CD4-positive, alpha-beta T cell (primary cell): ENCODE measurements at regions not wholly inside any gene's neighbourhood (a gene's known extent, or its start where the extent isn't known, plus 50 kb on each side); places are given as distances from the start of the nearest gene placed in this dataset.

Experiments
- ATAC-seq: fragments of 200-7000 bp; cut with Tn5 transposase; one replicate; pipeline ENCODE4 v1.10.0; 2022; ENCODE audit warnings: mild to moderate bottlenecking; ENCODE audit not compliant: poor library complexity
- CTCF ChIA-PET: fragments of 350-600 bp; sonication (Branson Sonifier 250); formaldehyde crosslinking; loops from one replicate; lab custom pipeline; 2021; ENCODE audit warnings: antibody characterized with exemption, inconsistent platforms; lab: Charles Lee
- POLR2A ChIA-PET: fragments of 350-600 bp; sonication (Branson Sonifier 250); formaldehyde crosslinking; loops from one replicate; lab custom pipeline; 2021; ENCODE audit warnings: antibody characterized with exemption, inconsistent platforms; lab: Charles Lee
- DNase-seq, 14 experiments: peaks; one replicate each; pipeline ENCODE4 v3.0.0-alpha.2; 2013 to 2020; ENCODE audit warnings: mixed read lengths in 2 of 14
- H3K27ac ChIP-seq, 2 donors: one replicate each; pipeline versions ENCODE4 v1.5.1 to v1.7.0; 2013; ENCODE audit warnings: low read length in 2 of 2, low read depth in 1 of 2, mild to moderate bottlenecking in 1 of 2
- H3K27me3 ChIP-seq, 2 experiments: 1 replicate in 1 of 2; 2 replicates in 1 of 2; pipeline versions ENCODE4 v1.6.1 to v1.7.0; 2013; ENCODE audit warnings: low read length in 2 of 2, control low read depth in 1 of 2, mild to moderate bottlenecking in 1 of 2, moderate library complexity in 1 of 2; ENCODE audit not compliant: insufficient read depth in 2 of 2, control insufficient read depth in 1 of 2
- H3K36me3 ChIP-seq: one replicate; pipeline ENCODE4 v1.6.1; 2013; ENCODE audit warnings: low read length, control low read depth; ENCODE audit not compliant: insufficient read depth
- H3K4me1 ChIP-seq: one replicate; pipeline ENCODE4 v1.6.1; 2013; ENCODE audit warnings: low read length, control low read depth; ENCODE audit not compliant: insufficient read depth
- H3K4me3 ChIP-seq: one replicate; pipeline ENCODE4 v1.5.1; 2013; ENCODE audit warnings: mild to moderate bottlenecking, low read length, moderate library complexity
- H3K9me3 ChIP-seq, 2 experiments: 1 replicate in 1 of 2; 2 replicates in 1 of 2; pipeline versions ENCODE4 v1.6.1 to v1.7.0; 2013; ENCODE audit warnings: low read length in 2 of 2, mild to moderate bottlenecking in 2 of 2, control low read depth in 1 of 2, moderate library complexity in 1 of 2; ENCODE audit not compliant: control insufficient read depth in 1 of 2, insufficient read depth in 1 of 2
- H3K27ac Mint-ChIP-seq: one replicate; pipeline ENCODE4 v1.8.0; 2020; ENCODE audit warnings: mixed read lengths
- H3K27me3 Mint-ChIP-seq: one replicate; pipeline ENCODE4 v1.8.0; 2021; ENCODE audit warnings: mixed read lengths
- H3K36me3 Mint-ChIP-seq: one replicate; pipeline ENCODE4 v1.8.0; 2021; ENCODE audit warnings: low read depth, mixed read lengths
- H3K4me1 Mint-ChIP-seq: one replicate; pipeline ENCODE4 v1.8.0; 2021; ENCODE audit warnings: low read depth, mixed read lengths
- H3K4me3 Mint-ChIP-seq: one replicate; pipeline ENCODE4 v1.8.0; 2020; ENCODE audit warnings: mild to moderate bottlenecking, mixed read lengths
- H3K9me3 Mint-ChIP-seq: one replicate; pipeline ENCODE4 v1.8.0; 2020; ENCODE audit warnings: mixed read lengths
- CTCF ChIP-seq: fragments of 200-600 bp; IDR thresholded peaks from one replicate; pipeline ENCODE4 v1.8.0; 2022; ENCODE audit warnings: antibody characterized with exemption, mild to moderate bottlenecking
- intact Hi-C, 2 experiments: fragments of 100-400 bp; cut with DNase I in 1 of 2; cut with micrococcal nuclease in 1 of 2; formaldehyde crosslinking; loops; one replicate each; pipeline versions ENCODE4 v1.15.1 to v1.9.0; 2023 to 2025; cut with DNase I, micrococcal nuclease

DNA sequence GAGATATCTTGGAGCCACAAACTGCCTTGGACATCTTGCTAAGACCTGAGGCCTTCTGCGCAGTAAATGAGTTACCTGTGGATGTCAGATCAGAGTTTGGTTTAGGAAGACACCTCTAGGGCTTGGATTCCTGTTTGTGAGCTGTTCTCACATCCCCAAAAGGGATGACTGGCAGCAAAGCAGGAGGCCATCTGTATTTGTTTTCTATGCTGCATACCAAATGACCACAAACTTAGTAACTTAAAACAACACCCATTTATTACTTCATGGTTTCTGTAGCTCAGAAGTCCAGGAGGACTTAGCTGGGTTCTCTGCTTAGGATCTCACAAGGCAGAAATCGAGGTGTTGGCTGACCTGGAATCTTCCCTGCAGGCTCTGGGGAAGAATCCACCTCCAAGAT is 116.7 kb downstream of the UNC5CL start:
- H3K27ac Mint-ChIP-seq, result no peak overlapping the region
- no peak for ATAC-seq
- Histone ChIP-seq H3K9me3 (no peaks in the 10 kb centered on the region), H3K27ac (no peak overlapping the region), H3K27me3 (peaks cover 2 to 9% of the 10 kb centered on the region in 2 experiments), H3K4me3 (no peak overlapping the region), H3K36me3 (no peaks in the 10 kb centered on the region), H3K4me1 (no peaks in the 10 kb centered on the region)
- H3K36me3 Mint-ChIP-seq, result no peaks in the 10 kb centered on the region
- POLR2A ChIA-PET, result no interaction called here
- intact Hi-C loops, result no loop called here
- CTCF ChIA-PET, result no interaction called here
- H3K9me3 Mint-ChIP-seq, result no peaks in the 10 kb centered on the region
- no peak for TF ChIP-seq CTCF
- no peak for DNase-seq
- H3K4me1 Mint-ChIP-seq, result no peaks in the 10 kb centered on the region
- H3K4me3 Mint-ChIP-seq, result no peak overlapping the region
- peaks cover 32% of the 10 kb centered on the region for H3K27me3 Mint-ChIP-seq

DNA sequence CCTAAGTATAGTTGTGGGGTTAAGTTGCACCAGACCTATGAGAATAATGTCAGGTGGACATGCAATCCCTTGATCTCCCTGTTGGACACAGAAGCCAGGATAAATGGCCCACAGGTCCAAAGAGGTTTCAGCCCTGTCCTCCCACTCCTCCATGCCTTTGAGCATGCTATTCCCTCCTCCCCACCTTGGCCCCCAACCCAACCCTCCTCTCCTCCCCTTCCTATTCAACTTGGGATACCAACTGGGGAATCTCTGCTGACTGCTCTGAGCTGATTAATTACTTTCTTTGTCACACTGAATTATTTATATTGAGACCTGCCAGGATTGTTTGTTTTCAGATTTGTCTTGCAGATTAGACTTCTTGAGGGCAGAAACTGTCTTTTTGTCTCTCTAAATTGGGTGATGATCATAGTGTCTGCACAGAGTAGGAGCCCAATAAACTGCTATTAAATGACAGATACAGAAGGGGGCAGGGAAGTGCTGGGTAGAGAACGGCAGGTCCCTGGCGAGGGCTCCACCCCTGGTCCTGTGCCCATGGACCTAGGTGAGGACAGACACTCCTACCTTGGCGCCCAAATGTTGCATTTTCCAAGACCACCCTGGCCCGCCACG is 120.9 kb downstream of the UNC5CL start:
- Mint-ChIP-seq H3K4me3 (no peak overlapping the region), H3K9me3 (no peaks in the 10 kb centered on the region), H3K36me3 (no peaks in the 10 kb centered on the region), H3K4me1 (no peaks in the 10 kb centered on the region), H3K27me3 (peaks cover 36% of the 10 kb centered on the region), H3K27ac (no peak overlapping the region)
- ATAC-seq (no peak), DNase-seq (no peak)
- POLR2A ChIA-PET, result no interaction called here
- Histone ChIP-seq H3K27me3 (peaks cover 4 to 6% of the 10 kb centered on the region in 2 experiments), H3K9me3 (no peaks in the 10 kb centered on the region), H3K4me3 (no peak overlapping the region), H3K4me1 (no peaks in the 10 kb centered on the region), H3K27ac (no peak overlapping the region), H3K36me3 (no peaks in the 10 kb centered on the region)
- CTCF ChIA-PET, result no interaction called here
- no peak for TF ChIP-seq CTCF
- intact Hi-C loops, result no loop called here

- H3K27me3 ChIP-seq, result peaks cover 4 to 6% of the 10 kb centered on the region in 2 experiments
- DNase-seq, result no peak
- peaks cover 36% of the 10 kb centered on the region for H3K27me3 Mint-ChIP-seq
These were observed 121.4 kb downstream of the UNC5CL start for GRCh38 chr6:40917603-40918002.

More at GRCh38 chr6:40917603-40918002, 121.4 kb downstream of the UNC5CL start:
- Histone ChIP-seq H3K36me3 (no peaks in the 10 kb centered on the region), H3K27ac (no peak overlapping the region), H3K9me3 (no peaks in the 10 kb centered on the region), H3K4me1 (no peaks in the 10 kb centered on the region), H3K4me3 (no peak overlapping the region)
- H3K9me3 Mint-ChIP-seq, result no peaks in the 10 kb centered on the region
- H3K4me3 Mint-ChIP-seq, result no peak overlapping the region
- POLR2A ChIA-PET, result no interaction called here
- H3K36me3 Mint-ChIP-seq, result no peaks in the 10 kb centered on the region
- ATAC-seq, result no peak
- H3K27ac Mint-ChIP-seq, result no peak overlapping the region
- CTCF ChIA-PET, result no interaction called here
- TF ChIP-seq CTCF, result no peak
- intact Hi-C loops, result no loop called here
- H3K4me1 Mint-ChIP-seq, result no peaks in the 10 kb centered on the region
